OCI-LY7 (cell line): ENCODE measurements at regions not wholly inside any gene's neighbourhood (a gene's known extent, or its start where the extent isn't known, plus 50 kb on each side); places are given as distances from the start of the nearest gene placed in this dataset.

Experiments used
- BruUV-seq: library from RNA; stranded (reverse); fragments of 400-500 nt; replicated peaks from 2 replicates; lab custom pipeline; 2021; lab: Mats Ljungman, UMichigan
- CTCF ChIA-PET: fragments of 300-600 bp; sonication (Branson Sonifier 250); formaldehyde crosslinking; loops from one replicate; lab custom pipeline; 2022; ENCODE audit warnings: antibody characterized with exemption; ENCODE audit not compliant: unreplicated experiment; lab: Charles Lee
- POLR2A ChIA-PET: fragments of 300-600 bp; sonication (Branson Sonifier 250); formaldehyde crosslinking; loops from one replicate; lab custom pipeline; 2022; ENCODE audit warnings: antibody characterized with exemption; lab: Charles Lee
- DNase-seq: peaks from one replicate; pipeline ENCODE4 v3.0.0-alpha.2; 2015; ENCODE audit warnings: low spot score
- H2AFZ ChIP-seq: fragments of 200-600 bp; sonication (generic), shearing (Covaris generic); 2 replicates; pipeline ENCODE4 v1.6.1; 2014; ENCODE audit warnings: mild to moderate bottlenecking, antibody characterized with exemption, low read length, moderate library complexity
- H3K27ac ChIP-seq: fragments of 200-600 bp; sonication (generic); 2 replicates; pipeline ENCODE4 v1.5.1; 2014; ENCODE audit warnings: mixed run types, low read depth, mild to moderate bottlenecking, moderate library complexity, low read length, inconsistent platforms; ENCODE audit not compliant: poor library complexity, severe bottlenecking
- H3K36me3 ChIP-seq: fragments of 200-600 bp; sonication (generic); 2 replicates; pipeline ENCODE4 v1.6.1; 2014; ENCODE audit warnings: mild to moderate bottlenecking, antibody characterized with exemption, low read length, moderate library complexity, mixed read lengths; ENCODE audit not compliant: insufficient read depth
- H3K4me1 ChIP-seq: fragments of 200-600 bp; sonication (generic); 2 replicates; pipeline ENCODE4 v1.5.1; 2014; ENCODE audit warnings: mild to moderate bottlenecking, low read length; ENCODE audit not compliant: insufficient read depth, poor library complexity, severe bottlenecking
- H3K4me2 ChIP-seq: fragments of 200-600 bp; sonication (generic); 2 replicates; pipeline ENCODE4 v1.6.1; 2014; ENCODE audit warnings: mild to moderate bottlenecking, low read length
- H3K4me3 ChIP-seq: fragments of 200-600 bp; sonication (generic); 2 replicates; pipeline ENCODE4 v1.5.1; 2014; ENCODE audit warnings: mild to moderate bottlenecking, low read depth, low read length; ENCODE audit not compliant: poor library complexity, severe bottlenecking
- H3K79me2 ChIP-seq: fragments of 200-600 bp; sonication (generic); 2 replicates; pipeline ENCODE4 v1.6.1; 2016; ENCODE audit warnings: low read depth, mild to moderate bottlenecking, low read length, moderate library complexity, mixed read lengths; ENCODE audit not compliant: insufficient read depth
- H3K9me2 ChIP-seq: fragments of 200-600 bp; sonication (generic); 2 replicates; pipeline ENCODE4 v1.6.1; 2016; ENCODE audit warnings: mild to moderate bottlenecking, low read length, mixed read lengths; ENCODE audit not compliant: insufficient read depth
- H3K9me3 ChIP-seq: fragments of 200-600 bp; sonication (generic); 2 replicates; pipeline ENCODE4 v1.6.1; 2014; ENCODE audit warnings: mild to moderate bottlenecking, mixed run types, low read length, mixed read lengths
- H4K20me1 ChIP-seq: fragments of 200-600 bp; sonication (generic); 2 replicates; pipeline ENCODE4 v1.6.1; 2014; ENCODE audit warnings: mild to moderate bottlenecking, antibody characterized with exemption, low read length, moderate library complexity, mixed read lengths; ENCODE audit not compliant: insufficient read depth
- EZH2phosphoT487 ChIP-seq: fragments of 200-600 bp; sonication (generic); IDR thresholded peaks from 2 replicates; pipeline ENCODE4 v1.6.1; 2018; ENCODE audit warnings: low read depth, borderline replicate concordance, mild to moderate bottlenecking, mixed run types, antibody characterized with exemption, low read length, moderate library complexity, mixed read lengths
- intact Hi-C: fragments of 100-400 bp; cut with micrococcal nuclease; formaldehyde crosslinking; loops from one replicate; pipeline ENCODE4 v1.10.0; 2022; ENCODE audit not compliant: unreplicated experiment
- TF ChIP-seq, protein P1 (sequence below): fragments of 200-600 bp; sonication (generic); conservative IDR thresholded peaks from 2 replicates; pipeline ENCODE4 v1.5.1; 2014; ENCODE audit warnings: mild to moderate bottlenecking, antibody characterized with exemption, low read length, moderate library complexity, mixed read lengths

GRCh38 chr5:85288914-85289313 lies 904.2 kb upstream of the EDIL3 start:
- BruUV-seq: no TSS peak
- no peak overlapping the region for H3K4me2 ChIP-seq
- TF ChIP-seq, protein P1, sequence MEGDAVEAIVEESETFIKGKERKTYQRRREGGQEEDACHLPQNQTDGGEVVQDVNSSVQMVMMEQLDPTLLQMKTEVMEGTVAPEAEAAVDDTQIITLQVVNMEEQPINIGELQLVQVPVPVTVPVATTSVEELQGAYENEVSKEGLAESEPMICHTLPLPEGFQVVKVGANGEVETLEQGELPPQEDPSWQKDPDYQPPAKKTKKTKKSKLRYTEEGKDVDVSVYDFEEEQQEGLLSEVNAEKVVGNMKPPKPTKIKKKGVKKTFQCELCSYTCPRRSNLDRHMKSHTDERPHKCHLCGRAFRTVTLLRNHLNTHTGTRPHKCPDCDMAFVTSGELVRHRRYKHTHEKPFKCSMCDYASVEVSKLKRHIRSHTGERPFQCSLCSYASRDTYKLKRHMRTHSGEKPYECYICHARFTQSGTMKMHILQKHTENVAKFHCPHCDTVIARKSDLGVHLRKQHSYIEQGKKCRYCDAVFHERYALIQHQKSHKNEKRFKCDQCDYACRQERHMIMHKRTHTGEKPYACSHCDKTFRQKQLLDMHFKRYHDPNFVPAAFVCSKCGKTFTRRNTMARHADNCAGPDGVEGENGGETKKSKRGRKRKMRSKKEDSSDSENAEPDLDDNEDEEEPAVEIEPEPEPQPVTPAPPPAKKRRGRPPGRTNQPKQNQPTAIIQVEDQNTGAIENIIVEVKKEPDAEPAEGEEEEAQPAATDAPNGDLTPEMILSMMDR: no peak
- no peak for TF ChIP-seq EZH2phosphoT487
- no peaks in the 10 kb centered on the region for H3K36me3 ChIP-seq
- H2AFZ ChIP-seq: no peak overlapping the region
- no peaks in the 10 kb centered on the region for H3K9me2 ChIP-seq
- H4K20me1 ChIP-seq: no peaks in the 10 kb centered on the region
- H3K4me1 ChIP-seq: no peaks in the 10 kb centered on the region
- intact Hi-C loops: no loop called here
- H3K27ac ChIP-seq: no peak overlapping the region
- POLR2A ChIA-PET: no interaction called here
- no peaks in the 10 kb centered on the region for H3K79me2 ChIP-seq
- no peak overlapping the region for H3K4me3 ChIP-seq
- CTCF ChIA-PET: no interaction called here
- DNase-seq: no peak
- H3K9me3 ChIP-seq: no peaks in the 10 kb centered on the region

- H3K9me3 ChIP-seq: no peaks in the 10 kb centered on the region
- no peak overlapping the region for H3K4me3 ChIP-seq
- POLR2A ChIA-PET: no interaction called here
- no peak overlapping the region for H2AFZ ChIP-seq
- BruUV-seq: no TSS peak
- H4K20me1 ChIP-seq: no peaks in the 10 kb centered on the region
- no peaks in the 10 kb centered on the region for H3K4me1 ChIP-seq
- no peak overlapping the region for H3K4me2 ChIP-seq
- H3K9me2 ChIP-seq: no peaks in the 10 kb centered on the region
- H3K27ac ChIP-seq: no peak overlapping the region
- no peaks in the 10 kb centered on the region for H3K36me3 ChIP-seq
- H3K79me2 ChIP-seq: no peaks in the 10 kb centered on the region
- intact Hi-C loops: no loop called here
- no peak for DNase-seq
- CTCF ChIA-PET: no interaction called here
- TF ChIP-seq EZH2phosphoT487: no peak
- TF ChIP-seq, protein P1: no peak
These were observed 908.6 kb upstream of the EDIL3 start for GRCh38 chr5:85293145-85293785.

DNA sequence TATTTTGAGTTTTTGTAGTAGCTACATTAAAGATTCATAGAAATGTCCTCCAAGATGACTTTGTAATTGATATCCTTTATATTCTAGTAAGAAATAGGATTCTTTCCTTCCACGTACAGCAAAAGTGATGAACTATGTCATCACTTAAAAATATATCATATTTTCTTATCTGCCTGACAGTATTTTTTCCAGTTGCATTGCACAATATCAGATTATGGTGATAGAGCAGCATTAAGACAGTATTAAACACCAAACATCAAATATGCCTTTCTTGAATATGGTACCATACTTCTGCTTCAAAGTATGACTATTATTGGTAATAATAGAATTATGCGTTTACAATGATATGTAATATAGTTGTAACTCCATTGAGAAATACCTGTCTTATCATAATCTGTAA lies 919.8 kb upstream of the EDIL3 start:
- Histone ChIP-seq H3K79me2 (no peaks in the 10 kb centered on the region), H3K4me2 (no peak overlapping the region), H3K36me3 (no peaks in the 10 kb centered on the region), H4K20me1 (no peaks in the 10 kb centered on the region), H3K9me2 (no peaks in the 10 kb centered on the region), H3K4me1 (no peaks in the 10 kb centered on the region), H3K27ac (no peak overlapping the region), H2AFZ (no peak overlapping the region), H3K9me3 (no peaks in the 10 kb centered on the region), H3K4me3 (no peak overlapping the region)
- no peak for TF ChIP-seq EZH2phosphoT487
- TF ChIP-seq, protein P1: no peak
- intact Hi-C loops: no loop called here
- ChIA-PET CTCF (no interaction called here), POLR2A (no interaction called here)
- DNase-seq: no peak
- BruUV-seq: no TSS peak
